ENCODE measurements at regions not wholly inside any gene's neighbourhood (a gene's known extent, or its start where the extent isn't known, plus 50 kb on each side); places are given as distances from the start of the nearest gene placed in this dataset.

DNA sequence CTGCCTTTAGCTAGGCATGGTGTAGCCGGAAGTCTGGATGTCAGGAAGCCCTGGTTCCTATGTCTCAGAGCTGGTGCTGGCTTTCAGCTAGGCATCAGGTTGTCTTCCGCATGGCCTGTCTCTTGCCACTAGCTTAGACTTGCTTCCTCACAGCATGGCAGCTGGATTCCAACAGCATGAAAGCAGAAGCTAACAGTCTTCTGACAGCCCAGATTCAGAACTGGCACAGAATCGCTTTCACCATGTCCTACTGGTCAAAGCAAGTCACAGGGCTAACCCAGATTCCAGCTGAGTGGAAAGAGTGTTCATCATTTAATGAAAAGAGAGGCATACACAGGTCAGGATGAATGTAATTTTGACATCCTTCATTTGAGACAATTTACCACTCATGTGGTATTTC, 1050.5 kb downstream of the ROBO2 start:
- Histone ChIP-seq H3K36me3 (ENCODE audit: control insufficient read depth in 2 of 2, extremely low read depth in 1 of 2, insufficient read depth in 2 of 2, low read length in 2 of 2) (no peaks in the 10 kb centered on the region), H2AFZ (ENCODE audit: low read depth, low read length) (no peak overlapping the region), H3K9me1 (replicated peaks; ENCODE audit: control insufficient read depth, extremely low read depth, insufficient read depth, low read length) (no peaks in the 10 kb centered on the region), H3K4me1 (ENCODE audit: control insufficient read depth, extremely low read depth, insufficient read depth, low read length) (no peaks in the 10 kb centered on the region), H3K4me2 (ENCODE audit: insufficient read depth, low read length) (no peak overlapping the region), H3K4me3 (replicated peaks in 1 of 3; ENCODE audit: insufficient read depth in 1 of 3, low read depth in 1 of 3, low read length in 3 of 3) (no peak overlapping the region), H3K27ac (ENCODE audit: insufficient read depth, low read depth, low read length) (no peak overlapping the region), H3K79me2 (ENCODE audit: control insufficient read depth, insufficient read depth, low read length) (no peaks in the 10 kb centered on the region), H4K20me1 (replicated peaks; ENCODE audit: control insufficient read depth, extremely low read depth, insufficient read depth, low read length) (no peaks in the 10 kb centered on the region), H3K9me3 (replicated peaks; ENCODE audit: control insufficient read depth, insufficient read depth, low read length) (no peaks in the 10 kb centered on the region), H3K9ac (replicated peaks; ENCODE audit: extremely low read depth, insufficient read depth, low read length) (no peak overlapping the region), H3K27me3 (ENCODE audit: control insufficient read depth in 2 of 2, insufficient read depth in 2 of 2, low read length in 2 of 2) (no peaks in the 10 kb centered on the region)
- ChIA-PET CTCF (no interaction called here), POLR2A (no interaction called here)
- no TSS peak for BruUV-seq (replicated peaks)
- DNase-seq (ENCODE audit: low read depth, low spot score) (no peak), FAIRE-seq (no peak)
- dilution Hi-C loops (cut with MboI; ENCODE audit: extremely low pct_ligation_motif_present, low sequenced_read_pairs) (no loop called here), intact Hi-C loops (cut with micrococcal nuclease) (loop anchor here (1.0 kb wide), 1 partner anchor 22 kb away; no protein-coding TSS in a partner anchor)
- TF ChIP-seq FOS (IDR thresholded peaks at IDR 0.05; ENCODE audit: borderline replicate concordance, insufficient read depth, low read length) (no peak), GATA2 (IDR thresholded peaks at IDR 0.05; ENCODE audit: insufficient read depth, insufficient read length, low read depth, low read length) (no peak), POLR2A (IDR thresholded peaks at IDR 0.05; ENCODE audit: low read depth, low read length) (no peak), MYC (IDR thresholded peaks at IDR 0.05; ENCODE audit: low read depth, low read length) (no peak)
- TF ChIP-seq, protein P1, sequence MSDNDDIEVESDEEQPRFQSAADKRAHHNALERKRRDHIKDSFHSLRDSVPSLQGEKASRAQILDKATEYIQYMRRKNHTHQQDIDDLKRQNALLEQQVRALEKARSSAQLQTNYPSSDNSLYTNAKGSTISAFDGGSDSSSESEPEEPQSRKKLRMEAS (IDR thresholded peaks at IDR 0.05; ENCODE audit: insufficient read depth, insufficient read length): no peak
- TF ChIP-seq, protein P2, sequence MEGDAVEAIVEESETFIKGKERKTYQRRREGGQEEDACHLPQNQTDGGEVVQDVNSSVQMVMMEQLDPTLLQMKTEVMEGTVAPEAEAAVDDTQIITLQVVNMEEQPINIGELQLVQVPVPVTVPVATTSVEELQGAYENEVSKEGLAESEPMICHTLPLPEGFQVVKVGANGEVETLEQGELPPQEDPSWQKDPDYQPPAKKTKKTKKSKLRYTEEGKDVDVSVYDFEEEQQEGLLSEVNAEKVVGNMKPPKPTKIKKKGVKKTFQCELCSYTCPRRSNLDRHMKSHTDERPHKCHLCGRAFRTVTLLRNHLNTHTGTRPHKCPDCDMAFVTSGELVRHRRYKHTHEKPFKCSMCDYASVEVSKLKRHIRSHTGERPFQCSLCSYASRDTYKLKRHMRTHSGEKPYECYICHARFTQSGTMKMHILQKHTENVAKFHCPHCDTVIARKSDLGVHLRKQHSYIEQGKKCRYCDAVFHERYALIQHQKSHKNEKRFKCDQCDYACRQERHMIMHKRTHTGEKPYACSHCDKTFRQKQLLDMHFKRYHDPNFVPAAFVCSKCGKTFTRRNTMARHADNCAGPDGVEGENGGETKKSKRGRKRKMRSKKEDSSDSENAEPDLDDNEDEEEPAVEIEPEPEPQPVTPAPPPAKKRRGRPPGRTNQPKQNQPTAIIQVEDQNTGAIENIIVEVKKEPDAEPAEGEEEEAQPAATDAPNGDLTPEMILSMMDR (IDR thresholded peaks at IDR 0.05; ENCODE audit: extremely low read depth in 1 of 2, insufficient read depth in 1 of 2, low read depth in 1 of 2, low read length in 2 of 2): no peak

Data from endothelial cell of umbilical vein (primary cell).